ENCODE measurements at regions not wholly inside any gene's neighbourhood (a gene's known extent, or its start where the extent isn't known, plus 50 kb on each side); places are given as distances from the start of the nearest gene placed in this dataset.

DNA sequence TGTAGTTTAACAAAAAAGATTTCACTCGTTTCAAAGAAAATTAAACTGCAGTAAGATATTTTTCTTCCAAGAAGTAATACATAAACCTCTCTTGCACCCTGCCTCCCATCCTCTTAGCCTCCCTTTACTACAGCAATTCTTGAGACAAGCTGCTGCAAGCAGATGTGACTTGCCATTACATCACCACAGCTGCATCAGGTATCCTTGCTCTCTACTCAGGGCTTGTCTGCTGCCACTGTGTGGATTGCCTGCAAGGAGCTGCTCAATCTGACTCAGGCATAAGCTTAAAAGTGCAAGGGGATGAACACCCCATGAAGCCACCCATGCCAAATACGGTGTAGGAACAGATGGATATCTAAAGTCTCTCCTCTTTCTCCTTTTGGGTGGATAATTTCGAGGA lies 609.9 kb downstream of the DNAJB9 start:
- Histone ChIP-seq H3K27ac (no peak overlapping the region), H3K9me3 (no peaks in the 10 kb centered on the region), H3K4me3 (no peak overlapping the region), H3K27me3 (no peaks in the 10 kb centered on the region), H3K4me1 (no peaks in the 10 kb centered on the region), H3K36me3 (replicated peaks in 1 of 2; ENCODE audit: insufficient read depth in 1 of 2, low read depth in 2 of 2) (no peaks in the 10 kb centered on the region)
- intact Hi-C loops (cut with DNase I) = no loop called here
- TF ChIP-seq, protein P1, sequence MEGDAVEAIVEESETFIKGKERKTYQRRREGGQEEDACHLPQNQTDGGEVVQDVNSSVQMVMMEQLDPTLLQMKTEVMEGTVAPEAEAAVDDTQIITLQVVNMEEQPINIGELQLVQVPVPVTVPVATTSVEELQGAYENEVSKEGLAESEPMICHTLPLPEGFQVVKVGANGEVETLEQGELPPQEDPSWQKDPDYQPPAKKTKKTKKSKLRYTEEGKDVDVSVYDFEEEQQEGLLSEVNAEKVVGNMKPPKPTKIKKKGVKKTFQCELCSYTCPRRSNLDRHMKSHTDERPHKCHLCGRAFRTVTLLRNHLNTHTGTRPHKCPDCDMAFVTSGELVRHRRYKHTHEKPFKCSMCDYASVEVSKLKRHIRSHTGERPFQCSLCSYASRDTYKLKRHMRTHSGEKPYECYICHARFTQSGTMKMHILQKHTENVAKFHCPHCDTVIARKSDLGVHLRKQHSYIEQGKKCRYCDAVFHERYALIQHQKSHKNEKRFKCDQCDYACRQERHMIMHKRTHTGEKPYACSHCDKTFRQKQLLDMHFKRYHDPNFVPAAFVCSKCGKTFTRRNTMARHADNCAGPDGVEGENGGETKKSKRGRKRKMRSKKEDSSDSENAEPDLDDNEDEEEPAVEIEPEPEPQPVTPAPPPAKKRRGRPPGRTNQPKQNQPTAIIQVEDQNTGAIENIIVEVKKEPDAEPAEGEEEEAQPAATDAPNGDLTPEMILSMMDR (IDR thresholded peaks at IDR 0.05) = no peak
- no peak for TF ChIP-seq POLR2A (IDR thresholded peaks at IDR 0.05)
- WGBS, 2 donors = 64 to 72% methylated on average over 3 of the region's 3 CpGs
- DNase-seq (no peak), ATAC-seq (no peak)

DNA sequence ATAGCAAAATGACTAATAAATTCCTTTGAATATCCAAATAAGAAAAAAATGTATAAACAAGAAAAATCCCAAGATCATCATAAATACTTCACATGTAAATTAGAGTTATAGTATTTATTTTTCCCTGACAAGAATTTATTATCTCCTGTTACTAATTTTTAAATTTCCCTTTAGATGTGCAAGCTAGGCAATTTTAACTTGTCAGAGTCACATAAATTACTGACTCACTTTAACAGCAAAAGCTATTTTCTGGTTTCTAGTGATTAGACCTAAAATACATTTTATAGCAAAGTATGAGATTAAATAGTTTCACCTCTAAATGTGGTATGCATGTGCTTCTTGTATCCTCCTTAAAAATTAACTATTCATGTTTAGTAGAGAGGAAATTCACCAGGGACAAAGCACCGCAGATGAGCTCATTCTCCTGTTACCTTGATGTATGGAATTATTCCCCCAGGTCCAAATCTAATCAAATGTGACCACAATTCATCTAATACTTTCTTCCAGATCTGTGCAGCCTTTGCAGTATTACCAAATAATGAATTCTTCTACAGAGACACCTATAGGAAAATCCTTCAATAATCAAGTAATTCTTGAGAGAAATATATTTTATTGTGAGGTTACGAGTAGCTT lies 621.2 kb downstream of the DNAJB9 start:
- Histone ChIP-seq H3K9me3 (no peaks in the 10 kb centered on the region), H3K4me1 (no peaks in the 10 kb centered on the region), H3K27me3 (no peaks in the 10 kb centered on the region), H3K27ac (no peak overlapping the region), H3K36me3 (replicated peaks in 1 of 2; ENCODE audit: insufficient read depth in 1 of 2, low read depth in 2 of 2) (no peaks in the 10 kb centered on the region), H3K4me3 (no peak overlapping the region)
- DNase-seq (no peak), ATAC-seq (no peak)
- 84 to 90% methylated on average over 2 of the region's 2 CpGs for WGBS, 2 donors
- intact Hi-C loops (cut with DNase I) = no loop called here
- TF ChIP-seq, protein P1 (IDR thresholded peaks at IDR 0.05) = no peak
- TF ChIP-seq POLR2A (IDR thresholded peaks at IDR 0.05) = no peak

DNA sequence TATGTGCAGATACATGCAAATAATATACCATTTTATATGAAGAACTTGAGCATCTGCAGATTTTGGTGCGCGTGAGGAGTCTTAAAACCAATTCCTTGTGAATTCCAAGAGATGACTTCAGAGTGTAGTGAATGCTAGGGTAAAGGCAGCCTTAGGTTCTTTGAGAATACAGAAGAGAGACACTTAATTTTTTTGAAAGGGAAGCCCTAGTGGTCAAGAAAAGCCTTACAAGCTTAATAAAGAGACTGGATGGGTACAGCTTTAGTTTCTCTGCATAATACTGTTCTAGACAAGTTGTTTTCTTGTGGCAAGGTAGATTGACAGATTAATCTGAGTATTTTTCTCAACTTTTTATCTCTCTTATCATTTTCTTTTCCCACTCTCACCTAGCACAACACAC lies 636.5 kb downstream of the DNAJB9 start:
- ATAC-seq = no peak
- no peak overlapping the region for H3K4me3 ChIP-seq
- WGBS, 2 donors = 96 to 100% methylated on average over 2 of the region's 2 CpGs
- H3K9me3 ChIP-seq = no peaks in the 10 kb centered on the region
- no peak overlapping the region for H3K27ac ChIP-seq
- no peak for TF ChIP-seq POLR2A (IDR thresholded peaks at IDR 0.05)
- TF ChIP-seq, protein P1 (IDR thresholded peaks at IDR 0.05) = no peak
- DNase-seq = no peak
- H3K4me1 ChIP-seq = no peaks in the 10 kb centered on the region
- intact Hi-C loops (cut with DNase I) = no loop called here
- H3K27me3 ChIP-seq = no peaks in the 10 kb centered on the region
- no peaks in the 10 kb centered on the region for H3K36me3 ChIP-seq (replicated peaks in 1 of 2; ENCODE audit: insufficient read depth in 1 of 2, low read depth in 2 of 2)

DNA sequence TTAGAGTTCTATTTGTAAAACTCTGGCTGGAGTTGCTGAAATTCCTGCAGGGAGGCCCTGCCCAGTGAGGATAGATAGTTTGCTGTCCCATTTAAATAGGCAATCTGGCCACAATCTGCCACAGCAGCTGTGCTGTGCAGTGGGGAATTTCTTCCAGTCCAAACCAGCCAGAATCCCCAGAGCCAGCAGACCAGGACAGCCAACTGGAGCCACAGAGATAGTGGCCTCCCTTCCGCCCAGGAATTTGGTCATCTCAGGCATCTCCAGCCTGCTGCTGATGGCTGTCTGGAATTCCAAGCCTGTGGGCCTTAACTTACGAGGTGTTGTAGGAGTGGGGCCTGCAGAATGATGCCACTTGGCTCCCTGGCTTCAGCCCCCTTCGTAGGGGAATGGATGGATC lies 643.4 kb downstream of the DNAJB9 start:
- H3K9me3 ChIP-seq = no peaks in the 10 kb centered on the region
- 85 to 93% methylated on average over 3 of the region's 3 CpGs for WGBS, 2 donors
- no peaks in the 10 kb centered on the region for H3K36me3 ChIP-seq (replicated peaks in 1 of 2; ENCODE audit: insufficient read depth in 1 of 2, low read depth in 2 of 2)
- no peaks in the 10 kb centered on the region for H3K27me3 ChIP-seq
- H3K4me1 ChIP-seq = no peaks in the 10 kb centered on the region
- H3K27ac ChIP-seq = no peak overlapping the region
- DNase-seq (no peak), ATAC-seq (no peak)
- intact Hi-C loops (cut with DNase I) = no loop called here
- no peak for TF ChIP-seq POLR2A (IDR thresholded peaks at IDR 0.05)
- TF ChIP-seq, protein P1 (IDR thresholded peaks at IDR 0.05) = no peak
- no peak overlapping the region for H3K4me3 ChIP-seq

DNA sequence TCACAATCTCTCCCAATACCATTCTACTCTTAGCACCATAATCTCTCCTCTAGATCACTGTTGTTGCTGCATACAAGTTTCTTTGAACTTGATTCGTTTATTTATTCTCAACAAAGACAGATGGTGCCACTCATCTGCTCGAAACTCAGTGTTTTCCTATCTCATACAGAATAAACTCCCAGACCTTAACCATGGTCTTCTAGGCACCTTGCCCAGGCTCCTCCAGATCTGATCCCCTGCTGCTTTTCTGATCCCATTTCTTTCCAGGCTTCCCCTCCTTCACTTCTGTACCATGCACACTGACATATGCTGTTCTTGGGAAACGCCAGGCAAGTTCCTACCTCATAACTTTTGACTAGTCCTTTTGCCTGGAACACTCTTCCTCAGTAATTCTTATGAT lies 645.7 kb downstream of the DNAJB9 start:
- Histone ChIP-seq H3K36me3 (replicated peaks in 1 of 2; ENCODE audit: insufficient read depth in 1 of 2, low read depth in 2 of 2) (no peaks in the 10 kb centered on the region), H3K9me3 (no peaks in the 10 kb centered on the region), H3K27me3 (no peaks in the 10 kb centered on the region), H3K4me1 (no peaks in the 10 kb centered on the region), H3K4me3 (no peak overlapping the region), H3K27ac (no peak overlapping the region)
- no peak for TF ChIP-seq POLR2A (IDR thresholded peaks at IDR 0.05)
- 55 to 56% methylated on average over 3 of the region's 3 CpGs for WGBS, 2 donors
- ATAC-seq = no peak
- no peak for DNase-seq
- intact Hi-C loops (cut with DNase I) = no loop called here

All from body of pancreas (tissue), 4 donors.